ENCODE measurements at regions not wholly inside any gene's neighbourhood (a gene's known extent, or its start where the extent isn't known, plus 50 kb on each side); places are given as distances from the start of the nearest gene placed in this dataset.

GRCh38 chr5:124451721-124452383, 294.6 kb downstream of the ZNF608 start:
- TF ChIP-seq CTCF (IDR thresholded peaks at IDR 0.05), result no peak
- peaks cover 5% of the 10 kb centered on the region for H3K4me1 Mint-ChIP-seq (ENCODE audit: low read depth)
- no peak for DNase-seq
- H3K4me3 Mint-ChIP-seq, result no peak overlapping the region
- no peak overlapping the region for H3K27ac Mint-ChIP-seq
- H3K36me3 Mint-ChIP-seq (ENCODE audit: low read depth), result no peaks in the 10 kb centered on the region
- CTCF ChIA-PET, result no interaction called here
- H3K9me3 Mint-ChIP-seq, result no peaks in the 10 kb centered on the region
- intact Hi-C loops (cut with micrococcal nuclease), result no loop called here
- POLR2A ChIA-PET, result no interaction called here
- ATAC-seq, result no peak
- H3K27me3 Mint-ChIP-seq, result no peaks in the 10 kb centered on the region

- no peak for TF ChIP-seq CTCF (IDR thresholded peaks at IDR 0.05)
- no peaks in the 10 kb centered on the region for H3K4me1 Mint-ChIP-seq (ENCODE audit: low read depth)
- intact Hi-C loops (cut with micrococcal nuclease), result no loop called here
- ChIA-PET CTCF (no interaction called here), POLR2A (no interaction called here)
- H3K27ac Mint-ChIP-seq, result no peak overlapping the region
- no peaks in the 10 kb centered on the region for H3K27me3 Mint-ChIP-seq
- no peak for DNase-seq
- no peak overlapping the region for H3K4me3 Mint-ChIP-seq
- no peaks in the 10 kb centered on the region for H3K9me3 Mint-ChIP-seq
- no peaks in the 10 kb centered on the region for H3K36me3 Mint-ChIP-seq (ENCODE audit: low read depth)
- ATAC-seq, result no peak
Measured at GRCh38 chr5:124446120-124446519, 300.3 kb downstream of the ZNF608 start.

GRCh38 chr5:124445070-124445619, 301.3 kb downstream of the ZNF608 start:
- no peaks in the 10 kb centered on the region for H3K9me3 Mint-ChIP-seq
- no peaks in the 10 kb centered on the region for H3K36me3 Mint-ChIP-seq (ENCODE audit: low read depth)

GRCh38 chr5:124444147-124444775, 302.2 kb downstream of the ZNF608 start:
- Mint-ChIP-seq H3K4me1 (ENCODE audit: low read depth) (no peaks in the 10 kb centered on the region), H3K9me3 (no peaks in the 10 kb centered on the region), H3K36me3 (ENCODE audit: low read depth) (no peaks in the 10 kb centered on the region), H3K27me3 (no peaks in the 10 kb centered on the region), H3K4me3 (no peak overlapping the region), H3K27ac (no peak overlapping the region)
- CTCF ChIA-PET, result no interaction called here
- no peak for TF ChIP-seq CTCF (IDR thresholded peaks at IDR 0.05)
- intact Hi-C loops (cut with micrococcal nuclease), result no loop called here
- DNase-seq (no peak), ATAC-seq (no peak)
- POLR2A ChIA-PET, result no interaction called here

More at GRCh38 chr5:124445070-124445619, 301.3 kb downstream of the ZNF608 start:
- H3K27me3 Mint-ChIP-seq, result no peaks in the 10 kb centered on the region
- H3K27ac Mint-ChIP-seq, result no peak overlapping the region
- CTCF ChIA-PET, result no interaction called here
- no peaks in the 10 kb centered on the region for H3K4me1 Mint-ChIP-seq (ENCODE audit: low read depth)
- H3K4me3 Mint-ChIP-seq, result no peak overlapping the region
- intact Hi-C loops (cut with micrococcal nuclease), result no loop called here
- DNase-seq, result no peak
- POLR2A ChIA-PET, result interaction anchor here (0.6 kb wide), 1 partner anchor 258 kb away, joined by 3 read pairs; no protein-coding TSS in a partner anchor
- ATAC-seq, result no peak
- TF ChIP-seq CTCF (IDR thresholded peaks at IDR 0.05), result no peak

GRCh38 chr5:124440471-124440870, 306.0 kb downstream of the ZNF608 start:
- ATAC-seq (no peak), DNase-seq (no peak)
- Mint-ChIP-seq H3K36me3 (ENCODE audit: low read depth) (no peaks in the 10 kb centered on the region), H3K27ac (no peak overlapping the region), H3K4me3 (no peak overlapping the region), H3K9me3 (peaks cover 4% of the 10 kb centered on the region), H3K4me1 (ENCODE audit: low read depth) (no peaks in the 10 kb centered on the region), H3K27me3 (no peaks in the 10 kb centered on the region)
- TF ChIP-seq CTCF (IDR thresholded peaks at IDR 0.05), result no peak
- intact Hi-C loops (cut with micrococcal nuclease), result no loop called here
- CTCF ChIA-PET, result no interaction called here
- POLR2A ChIA-PET, result no interaction called here
